Esophagus squamous epithelium (tissue), 5 donors: ENCODE measurements at regions not wholly inside any gene's neighbourhood (a gene's known extent, or its start where the extent isn't known, plus 50 kb on each side); places are given as distances from the start of the nearest gene placed in this dataset.

Experiments
- DNase-seq: peaks from one replicate; lab custom pipeline; 2025; lab: John Stamatoyannopoulos, UW
- H3K27ac ChIP-seq, 4 donors: fragments of 200-600 bp; sonication (generic); one replicate each; pipeline ENCODE4 v1.5.1; 2016 to 2019; ENCODE audit warnings: mild to moderate bottlenecking in 1 of 4
- H3K27me3 ChIP-seq, 4 donors: fragments of 200-600 bp; sonication (generic); 1 replicate in 3 of 4; 2 replicates in 1 of 4; pipeline versions ENCODE4 v1.5.1 to v1.6.0; 2017 to 2021; ENCODE audit warnings: antibody characterized with exemption in 1 of 4
- H3K36me3 ChIP-seq, 3 donors: fragments of 200-600 bp; sonication (generic); one replicate each; pipeline ENCODE4 v1.5.1; 2016 to 2019
- H3K4me1 ChIP-seq, 3 donors: fragments of 200-600 bp; sonication (generic); one replicate each; pipeline ENCODE4 v1.5.1; 2017 to 2019
- H3K4me3 ChIP-seq, 4 donors: fragments of 200-600 bp; sonication (generic); 1 replicate in 3 of 4; 2 replicates in 1 of 4; pipeline ENCODE4 v1.5.1; 2016 to 2019; ENCODE audit warnings: mild to moderate bottlenecking in 2 of 4, moderate library complexity in 1 of 4
- H3K9me3 ChIP-seq, 3 donors: fragments of 200-600 bp; sonication (generic); one replicate each; pipeline ENCODE4 v1.5.1; 2016 to 2019
- CTCF ChIP-seq, 6 experiments: fragments of 450-650 bp in 4 of 6; fragments of 200-600 bp in 2 of 6; sonication (generic) in 2 of 6; IDR thresholded peaks; one replicate each; pipeline ENCODE4 v1.5.1; 2016 to 2019; ENCODE audit warnings: antibody characterized with exemption in 6 of 6, mild to moderate bottlenecking in 4 of 6, moderate library complexity in 4 of 6
- POLR2A ChIP-seq, 4 donors: fragments of 450-650 bp; IDR thresholded peaks; one replicate each; pipeline ENCODE4 v1.6.1; 2017; ENCODE audit warnings: antibody characterized with exemption in 4 of 4, mild to moderate bottlenecking in 4 of 4, moderate library complexity in 3 of 4
- WGBS, 2 donors: methylation state at CpG; one replicate each; pipeline ENCODE4 v1.1.5; 2018; 5-methylcytosine and 5-hydroxymethylcytosine counted together
- intact Hi-C: fragments of 100-400 bp; cut with DNase I; formaldehyde crosslinking; loops from one replicate; pipeline ENCODE4 v1.15.0; 2022
- donor health status: DM: yes; HTN: yes; CAD: no.

- Histone ChIP-seq H3K4me3 (no peak overlapping the region), H3K9me3 (no peaks in the 10 kb centered on the region), H3K27ac (no peak overlapping the region), H3K27me3 (no peaks in the 10 kb centered on the region), H3K36me3 (no peaks in the 10 kb centered on the region), H3K4me1 (peaks cover 8 to 37% (median 11%) of the 10 kb centered on the region in 3 donors)
- intact Hi-C loops, result no loop called here
- no peak for DNase-seq
- TF ChIP-seq CTCF (IDR thresholded peaks at IDR 0.05), result no peak
- no peak for TF ChIP-seq POLR2A (IDR thresholded peaks at IDR 0.05)
- 71 to 79% methylated on average over 10 to 13 of the region's 18 CpGs for WGBS, 2 donors
Measured at GRCh38 chr2:128406736-128407554, 88.3 kb upstream of the HS6ST1 start.

GRCh38 chr2:128408349-128409305 is 90.0 kb upstream of the HS6ST1 start:
- no peak for DNase-seq
- Histone ChIP-seq H3K27me3 (no peaks in the 10 kb centered on the region), H3K36me3 (no peaks in the 10 kb centered on the region), H3K9me3 (no peaks in the 10 kb centered on the region), H3K27ac (peak overlapping the region in 1 of 4 donors; percentile 63), H3K4me1 (peaks cover 8 to 37% (median 11%) of the 10 kb centered on the region in 3 donors), H3K4me3 (no peak overlapping the region)
- no peak for TF ChIP-seq CTCF (IDR thresholded peaks at IDR 0.05)
- no peak for TF ChIP-seq POLR2A (IDR thresholded peaks at IDR 0.05)
- intact Hi-C loops, result no loop called here
- WGBS, 2 donors, result 32 to 42% methylated on average over 4 to 15 of the region's 17 CpGs

GRCh38 chr2:128409326-128410034 is 90.8 kb upstream of the HS6ST1 start:
- Histone ChIP-seq H3K27ac (peak overlapping the region in 1 of 4 donors; percentile 63), H3K9me3 (no peaks in the 10 kb centered on the region), H3K27me3 (no peaks in the 10 kb centered on the region), H3K4me3 (no peak overlapping the region), H3K36me3 (no peaks in the 10 kb centered on the region), H3K4me1 (peaks cover 8 to 37% (median 11%) of the 10 kb centered on the region in 3 donors)
- DNase-seq, result no peak
- WGBS, 2 donors, result 90 to 100% methylated on average over 3 of the region's 9 CpGs
- intact Hi-C loops, result no loop called here
- TF ChIP-seq POLR2A (IDR thresholded peaks at IDR 0.05) (no peak), CTCF (IDR thresholded peaks at IDR 0.05) (no peak)

- H3K27ac ChIP-seq, result no peak overlapping the region
- intact Hi-C loops, result no loop called here
- no peak for DNase-seq
- no peaks in the 10 kb centered on the region for H3K9me3 ChIP-seq
- peaks cover 8 to 33% (median 11%) of the 10 kb centered on the region in 3 donors for H3K4me1 ChIP-seq
- no peak overlapping the region for H3K4me3 ChIP-seq
- TF ChIP-seq CTCF (IDR thresholded peaks at IDR 0.05) (no peak), POLR2A (IDR thresholded peaks at IDR 0.05) (no peak)
- 76 to 87% methylated on average over 6 to 8 of the region's 10 CpGs for WGBS, 2 donors
- H3K27me3 ChIP-seq, result no peaks in the 10 kb centered on the region
- H3K36me3 ChIP-seq, result no peaks in the 10 kb centered on the region
Measured at GRCh38 chr2:128410035-128410757, 91.5 kb upstream of the HS6ST1 start.
